Neutrophil (primary cell): ENCODE measurements at regions not wholly inside any gene's neighbourhood (a gene's known extent, or its start where the extent isn't known, plus 50 kb on each side); places are given as distances from the start of the nearest gene placed in this dataset.

Experiments
- H3K27ac ChIP-seq: fragments of 200-600 bp; sonication (generic); 2 replicates; pipeline ENCODE4 v1.5.1; 2016; ENCODE audit warnings: mild to moderate bottlenecking, moderate library complexity
- H3K27me3 ChIP-seq: fragments of 200-600 bp; sonication (generic); 2 replicates; pipeline ENCODE4 v1.6.0; 2016; ENCODE audit warnings: mild to moderate bottlenecking
- H3K36me3 ChIP-seq: fragments of 200-600 bp; sonication (generic); 2 replicates; pipeline ENCODE4 v1.5.1; 2017
- H3K4me1 ChIP-seq, 2 experiments: fragments of 200-600 bp in 1 of 2; sonication (generic) in 1 of 2; 1 replicate in 1 of 2; 2 replicates in 1 of 2; pipeline versions ENCODE4 v1.5.1 to v1.6.1; 2013 to 2016; ENCODE audit warnings: low read depth in 1 of 2, low read length in 1 of 2, mild to moderate bottlenecking in 1 of 2, moderate library complexity in 1 of 2; ENCODE audit not compliant: control insufficient read depth in 1 of 2, insufficient read depth in 1 of 2
- H3K4me3 ChIP-seq, 2 experiments: fragments of 200-600 bp in 1 of 2; sonication (generic) in 1 of 2; 1 replicate in 1 of 2; 2 replicates in 1 of 2; pipeline ENCODE4 v1.5.1; 2013 to 2016; ENCODE audit warnings: low read depth in 1 of 2, low read length in 1 of 2, mild to moderate bottlenecking in 1 of 2, moderate library complexity in 1 of 2
- H3K9me3 ChIP-seq: fragments of 200-600 bp; sonication (generic); 2 replicates; pipeline ENCODE4 v1.5.1; 2016
- CTCF ChIP-seq: fragments of 200-600 bp; sonication (generic); IDR thresholded peaks from 2 replicates; pipeline ENCODE4 v1.5.1; 2016; ENCODE audit warnings: antibody characterized with exemption

GRCh38 chr20:20834008-20834407 is 121.6 kb upstream of the RALGAPA2 start:
- H3K4me3 ChIP-seq, result no peak overlapping the region
- H3K36me3 ChIP-seq, result no peaks in the 10 kb centered on the region
- no peak overlapping the region for H3K27ac ChIP-seq
- no peak for TF ChIP-seq CTCF
- H3K27me3 ChIP-seq, result peaks cover 9% of the 10 kb centered on the region
- peaks cover 6 to 11% of the 10 kb centered on the region in 2 experiments for H3K4me1 ChIP-seq
- H3K9me3 ChIP-seq, result no peaks in the 10 kb centered on the region

- Histone ChIP-seq H3K27me3 (peaks cover 9% of the 10 kb centered on the region), H3K4me1 (peaks cover 4 to 6% of the 10 kb centered on the region in 2 experiments), H3K36me3 (no peaks in the 10 kb centered on the region), H3K9me3 (no peaks in the 10 kb centered on the region), H3K4me3 (no peak overlapping the region), H3K27ac (no peak overlapping the region)
- TF ChIP-seq CTCF, result no peak
Observed at GRCh38 chr20:20832715-20833114, 120.3 kb upstream of the RALGAPA2 start.

- TF ChIP-seq CTCF, result no peak
- Histone ChIP-seq H3K36me3 (no peaks in the 10 kb centered on the region), H3K27ac (no peak overlapping the region), H3K4me1 (no peaks in the 10 kb centered on the region), H3K4me3 (no peak overlapping the region), H3K9me3 (no peaks in the 10 kb centered on the region), H3K27me3 (peaks cover 9% of the 10 kb centered on the region)
Observed at GRCh38 chr20:20831794-20832193, 119.3 kb upstream of the RALGAPA2 start.

GRCh38 chr20:20829681-20830080 is 117.2 kb upstream of the RALGAPA2 start:
- Histone ChIP-seq H3K36me3 (no peaks in the 10 kb centered on the region), H3K4me3 (no peak overlapping the region), H3K4me1 (peaks cover 0 to 3% of the 10 kb centered on the region in 2 experiments), H3K9me3 (no peaks in the 10 kb centered on the region), H3K27me3 (peaks cover 9% of the 10 kb centered on the region), H3K27ac (no peak overlapping the region)
- TF ChIP-seq CTCF, result no peak

GRCh38 chr20:20827992-20828597 is 115.7 kb upstream of the RALGAPA2 start:
- no peak overlapping the region for H3K27ac ChIP-seq
- TF ChIP-seq CTCF, result no peak
- H3K4me1 ChIP-seq, result peaks cover 8 to 14% of the 10 kb centered on the region in 2 experiments
- H3K4me3 ChIP-seq, result no peak overlapping the region
- H3K9me3 ChIP-seq, result no peaks in the 10 kb centered on the region
- H3K27me3 ChIP-seq, result no peaks in the 10 kb centered on the region
- no peaks in the 10 kb centered on the region for H3K36me3 ChIP-seq
